H1 (cell line): ENCODE measurements at regions not wholly inside any gene's neighbourhood (a gene's known extent, or its start where the extent isn't known, plus 50 kb on each side); places are given as distances from the start of the nearest gene placed in this dataset.

Experiments used
- CTCF ChIA-PET: fragments of 300-600 bp; sonication (Branson Sonifier 250); formaldehyde crosslinking; loops from one replicate; lab custom pipeline; 2021; ENCODE audit not compliant: partially characterized antibody; lab: Charles Lee
- POLR2A ChIA-PET: fragments of 300-600 bp; sonication (Branson Sonifier 250); formaldehyde crosslinking; loops from one replicate; lab custom pipeline; 2021; ENCODE audit warnings: inconsistent platforms; ENCODE audit not compliant: partially characterized antibody; lab: Charles Lee
- DNase-seq, 2 experiments: peaks; one replicate each; pipeline versions ENCODE4 v3.0.0 to v3.0.0-alpha.2; 2010 to 2022; ENCODE audit warnings: low spot score in 2 of 2, low read depth in 1 of 2, mixed read lengths in 1 of 2
- FAIRE-seq: peaks from 2 replicates; lab custom pipeline; 2011; peaks lifted over from hg19 to GRCh38; lab: Jason Lieb, UNC
- H2AFZ ChIP-seq: 2 replicates; pipeline ENCODE4 v1.8.1; 2012; ENCODE audit warnings: low read length, inconsistent platforms
- H2AK5ac ChIP-seq: 2 replicates; pipeline ENCODE4 v1.6.1; 2013; ENCODE audit warnings: low read depth, low read length
- H2BK120ac ChIP-seq: replicated peaks from 2 replicates; pipeline ENCODE3; 2013; ENCODE audit warnings: low read depth, low read length, inconsistent platforms
- H2BK12ac ChIP-seq: 2 replicates; pipeline ENCODE4 v1.6.1; 2013; ENCODE audit warnings: low read depth, low read length
- H2BK15ac ChIP-seq: 2 replicates; pipeline ENCODE4 v1.6.1; 2013; ENCODE audit warnings: low read length
- H2BK20ac ChIP-seq: 2 replicates; pipeline ENCODE4 v1.6.1; 2013; ENCODE audit warnings: low read length
- H2BK5ac ChIP-seq: 2 replicates; pipeline ENCODE4 v1.6.1; 2013; ENCODE audit warnings: low read depth, low read length
- H3K14ac ChIP-seq: 2 replicates; pipeline ENCODE4 v1.6.1; 2013; ENCODE audit warnings: inconsistent platforms; ENCODE audit not compliant: insufficient read length
- H3K18ac ChIP-seq: 2 replicates; pipeline ENCODE4 v1.6.1; 2013; ENCODE audit warnings: low read length; ENCODE audit errors: extremely low read depth
- H3K23ac ChIP-seq: 2 replicates; pipeline ENCODE4 v1.6.1; 2013; ENCODE audit warnings: inconsistent platforms; ENCODE audit not compliant: insufficient read length
- H3K23me2 ChIP-seq: 2 replicates; pipeline ENCODE4 v1.6.1; 2013; ENCODE audit warnings: low read depth, low read length
- H3K27ac ChIP-seq: 2 replicates; pipeline ENCODE4 v1.6.1; 2011; ENCODE audit warnings: low read depth, low read length, inconsistent platforms
- H3K27me3 ChIP-seq, 4 experiments: replicated peaks in 1 of 4; 1 replicate in 1 of 4; 2 replicates in 3 of 4; pipeline versions ENCODE4 v1.6.1 to v1.8.1; 2011 to 2013; ENCODE audit warnings: low read length in 3 of 4, mild to moderate bottlenecking in 3 of 4, inconsistent platforms in 2 of 4, mixed read lengths in 2 of 4, moderate library complexity in 1 of 4; ENCODE audit not compliant: control insufficient read depth in 3 of 4, insufficient read depth in 3 of 4; ENCODE audit errors: extremely low read depth in 1 of 4
- H3K36me3 ChIP-seq, 4 experiments: 2 replicates each; pipeline versions ENCODE4 v1.6.1 to v1.8.1; 2011 to 2013; ENCODE audit warnings: mild to moderate bottlenecking in 4 of 4, low read length in 3 of 4, moderate library complexity in 2 of 4, control low read depth in 1 of 4, inconsistent platforms in 1 of 4; ENCODE audit not compliant: insufficient read depth in 4 of 4, control insufficient read depth in 2 of 4
- H3K4ac ChIP-seq: replicated peaks from 2 replicates; pipeline ENCODE3; 2013; ENCODE audit warnings: low read length, low read depth, mixed read lengths, inconsistent platforms; ENCODE audit not compliant: insufficient read length
- H3K4me1 ChIP-seq, 4 experiments: replicated peaks in 1 of 4; 1 replicate in 1 of 4; 2 replicates in 3 of 4; pipeline versions ENCODE4 v1.6.1 to v1.8.1; 2011 to 2013; ENCODE audit warnings: low read length in 3 of 4, inconsistent platforms in 2 of 4, mixed read lengths in 1 of 4; ENCODE audit not compliant: insufficient read depth in 4 of 4, control insufficient read depth in 3 of 4
- H3K4me2 ChIP-seq, 2 experiments: 2 replicates each; pipeline versions ENCODE4 v1.6.1 to v1.8.1; 2011 to 2013; ENCODE audit warnings: low read depth in 2 of 2, low read length in 2 of 2, control low read depth in 1 of 2, inconsistent platforms in 1 of 2, mild to moderate bottlenecking in 1 of 2; ENCODE audit not compliant: insufficient read depth in 1 of 2
- H3K4me3 ChIP-seq, 4 experiments: fragments of 200-600, 300-600 bp in 1 of 4; sonication (generic), shearing (Covaris generic), sonication (Bioruptor Twin) in 1 of 4; 2 replicates each; pipeline versions ENCODE4 v1.5.1 to v1.8.1; 2011 to 2016; ENCODE audit warnings: low read length in 4 of 4, low read depth in 3 of 4, control low read depth in 2 of 4, inconsistent platforms in 2 of 4, mild to moderate bottlenecking in 2 of 4, mixed read lengths in 1 of 4, moderate library complexity in 1 of 4; ENCODE audit not compliant: insufficient read depth in 2 of 4; ENCODE audit errors: extremely low read depth in 1 of 4
- H3K56ac ChIP-seq: replicated peaks from 2 replicates; pipeline ENCODE3; 2013; ENCODE audit warnings: low read depth, mild to moderate bottlenecking, mixed read lengths, low read length, inconsistent platforms; ENCODE audit not compliant: insufficient read length
- H3K79me1 ChIP-seq: 2 replicates; pipeline ENCODE4 v1.6.1; 2013; ENCODE audit warnings: low read depth, low read length, control low read depth
- H3K79me2 ChIP-seq, 2 experiments: 2 replicates each; pipeline versions ENCODE4 v1.6.1 to v1.8.1; 2012 to 2013; ENCODE audit warnings: low read length in 2 of 2, mild to moderate bottlenecking in 2 of 2, inconsistent platforms in 1 of 2; ENCODE audit not compliant: insufficient read depth in 2 of 2, control insufficient read depth in 1 of 2
- H3K9ac ChIP-seq, 4 experiments: replicated peaks in 1 of 4; 1 replicate in 1 of 4; 2 replicates in 3 of 4; pipeline versions ENCODE4 v1.6.1 to v1.8.1; 2011 to 2013; ENCODE audit warnings: low read depth in 3 of 4, low read length in 3 of 4, control low read depth in 2 of 4, mild to moderate bottlenecking in 2 of 4, moderate library complexity in 2 of 4, inconsistent platforms in 1 of 4; ENCODE audit errors: extremely low read depth in 1 of 4
- H3K9me3 ChIP-seq, 2 experiments: 2 replicates each; pipeline versions ENCODE4 v1.6.1 to v1.8.1; 2012 to 2013; ENCODE audit warnings: mild to moderate bottlenecking in 2 of 2, moderate library complexity in 2 of 2, control low read depth in 1 of 2, inconsistent platforms in 1 of 2, low read depth in 1 of 2, low read length in 1 of 2, mixed read lengths in 1 of 2; ENCODE audit not compliant: insufficient read depth in 2 of 2
- H4K20me1 ChIP-seq, 2 experiments: replicated peaks in 1 of 2; 2 replicates each; pipeline versions ENCODE3 to v1.8.1; 2011 to 2013; ENCODE audit warnings: inconsistent platforms in 2 of 2, low read length in 2 of 2, mild to moderate bottlenecking in 1 of 2; ENCODE audit not compliant: insufficient read depth in 2 of 2, control insufficient read depth in 1 of 2
- H4K5ac ChIP-seq: 2 replicates; pipeline ENCODE4 v1.6.1; 2013; ENCODE audit warnings: low read length, low read depth, mixed read lengths, inconsistent platforms; ENCODE audit not compliant: insufficient read length
- H4K8ac ChIP-seq: 2 replicates; pipeline ENCODE4 v1.8.0; 2013; ENCODE audit warnings: mild to moderate bottlenecking, moderate library complexity, low read length, inconsistent platforms; ENCODE audit not compliant: insufficient read depth; ENCODE audit errors: extremely low read depth
- H4K91ac ChIP-seq: replicated peaks from 2 replicates; pipeline ENCODE3; 2013; ENCODE audit warnings: low read length, mixed read lengths, inconsistent platforms; ENCODE audit not compliant: insufficient read length
- CBX8 ChIP-seq: fragments of 300-800, 300-1000 bp; sonication (generic); IDR thresholded peaks from 2 replicates; pipeline ENCODE4 v1.7.1; 2016; ENCODE audit warnings: low read depth, low read length, borderline replicate concordance
- CTBP2 ChIP-seq: IDR thresholded peaks from 2 replicates; pipeline ENCODE4 v1.7.0; 2011; ENCODE audit warnings: borderline replicate concordance, mild to moderate bottlenecking, moderate library complexity, mixed read lengths, low read length; ENCODE audit not compliant: insufficient read depth, insufficient read length
- E2F6 ChIP-seq: IDR thresholded peaks from 2 replicates; pipeline ENCODE4 v1.6.1; 2012; ENCODE audit warnings: inconsistent platforms
- GABPA ChIP-seq: IDR thresholded peaks from 2 replicates; pipeline ENCODE4 v1.6.1; 2011; ENCODE audit warnings: mild to moderate bottlenecking, low read length, moderate library complexity, borderline replicate concordance; ENCODE audit not compliant: insufficient read depth
- GTF2F1 ChIP-seq: IDR thresholded peaks from 2 replicates; pipeline ENCODE4 v1.6.1; 2012; ENCODE audit warnings: low read depth, low read length, improper control_type of control experiment, borderline replicate concordance
- KDM5A ChIP-seq: fragments of 200-600 bp; IDR thresholded peaks from 2 replicates; pipeline ENCODE4 v1.7.1; 2012; ENCODE audit warnings: mild to moderate bottlenecking, low read length, inconsistent platforms, mixed read lengths
- POLR2A ChIP-seq, 2 experiments: IDR thresholded peaks; 1 replicate in 1 of 2; 2 replicates in 1 of 2; pipeline ENCODE4 v1.6.1; 2011; ENCODE audit warnings: low read depth in 2 of 2, low read length in 2 of 2, mild to moderate bottlenecking in 2 of 2; ENCODE audit errors: control extremely low read depth in 1 of 2
- RNF2 ChIP-seq: fragments of 200-900, 300-1000 bp; sonication (generic); IDR thresholded peaks from 2 replicates; pipeline ENCODE4 v1.7.1; 2016; ENCODE audit warnings: borderline replicate concordance, low read depth, mild to moderate bottlenecking, antibody characterized with exemption, low read length; ENCODE audit not compliant: poor library complexity, severe bottlenecking; ENCODE audit errors: missing control alignments
- TEAD4 ChIP-seq: IDR thresholded peaks from 2 replicates; pipeline ENCODE4 v1.6.1; 2012; ENCODE audit warnings: low read depth, low read length, inconsistent platforms, mixed read lengths
- ZNF274 ChIP-seq: IDR thresholded peaks from 2 replicates; pipeline ENCODE4 v1.7.0; 2012; ENCODE audit warnings: low read length, borderline replicate concordance; ENCODE audit errors: extremely low read depth
- WGBS, 2 experiments: shearing (Covaris generic) in 1 of 2; methylation state at CpG; one replicate each; pipeline versions ENCODE4 v1.1.6 to v1.1.7; 2013 to 2015; ENCODE audit warnings: low lambda C conversion rate in 2 of 2, mixed read lengths in 2 of 2, inconsistent platforms in 1 of 2, low coverage in 1 of 2, missing lambda C conversion rate in 1 of 2; ENCODE audit not compliant: insufficient replicate concordance in 2 of 2, insufficient coverage in 1 of 2, insufficient read length in 1 of 2; ENCODE audit errors: extremely low coverage in 1 of 2, missing lambda C conversion rate in 1 of 2; 5-methylcytosine and 5-hydroxymethylcytosine counted together

DNA sequence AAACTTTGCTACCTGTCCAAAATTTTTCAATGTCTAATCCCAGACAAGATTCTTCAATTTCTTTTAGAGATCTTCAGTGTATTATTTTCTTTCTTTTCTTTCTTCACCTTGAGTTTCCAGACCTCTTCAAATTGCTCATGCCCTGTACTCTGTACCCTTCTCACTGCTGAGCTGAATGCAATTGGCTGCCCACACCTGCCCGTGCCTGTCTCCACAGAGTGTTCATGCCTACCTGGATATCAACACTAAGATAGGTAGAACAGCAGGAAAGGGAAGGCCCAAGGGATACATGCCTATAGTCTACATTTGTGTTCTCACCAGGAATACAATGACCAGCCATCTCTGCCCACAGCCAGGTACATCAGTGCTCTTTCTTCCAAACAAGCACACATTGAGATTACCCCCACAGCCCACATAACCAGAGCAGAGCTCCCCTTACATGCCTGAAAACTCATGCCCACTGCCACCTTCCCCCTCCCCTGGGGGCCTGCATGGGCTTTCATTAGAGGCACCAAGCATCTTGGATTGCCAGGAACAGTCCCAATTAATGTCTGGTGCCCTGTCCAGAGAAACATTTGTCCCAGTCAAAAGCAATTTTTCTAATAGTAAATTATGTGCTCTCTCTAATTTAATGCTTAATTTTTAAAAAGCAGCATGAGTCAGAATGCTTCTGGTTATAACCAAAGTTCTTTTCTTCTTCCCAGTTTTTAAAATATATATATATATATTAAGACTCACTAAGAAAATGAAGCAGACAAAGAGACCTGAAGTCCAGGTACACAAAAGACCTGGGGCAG, 134.9 kb upstream of the SLC14A2 start:
- H3K18ac ChIP-seq, result no peak overlapping the region
- no peak overlapping the region for H2BK12ac ChIP-seq
- H2AFZ ChIP-seq, result no peak overlapping the region
- no peak overlapping the region for H3K14ac ChIP-seq
- H2BK120ac ChIP-seq, result no peak overlapping the region
- H3K27me3 ChIP-seq, result peaks cover 0 to 1% (median 0%) of the 10 kb centered on the region in 4 experiments; a peak in 1 of 7 replicates
- H2AK5ac ChIP-seq, result no peak overlapping the region
- no peaks in the 10 kb centered on the region for H4K20me1 ChIP-seq
- no peak overlapping the region for H3K4me3 ChIP-seq
- no peak overlapping the region for H3K9ac ChIP-seq
- H3K27ac ChIP-seq, result no peak overlapping the region
- no peak for DNase-seq
- WGBS, 2 experiments, result 50% methylated on average over 1 of the region's 1 CpG; no CpG with 5 or more reads in 1 of the 2 experiments
- no peak overlapping the region for H3K23ac ChIP-seq
- no peak overlapping the region for H2BK5ac ChIP-seq
- POLR2A ChIA-PET, result no interaction called here
- H3K9me3 ChIP-seq, result no peaks in the 10 kb centered on the region
- FAIRE-seq, result no peak
- no peaks in the 10 kb centered on the region for H3K79me1 ChIP-seq
- no peak overlapping the region for H4K5ac ChIP-seq
- no peaks in the 10 kb centered on the region for H3K79me2 ChIP-seq
- H3K36me3 ChIP-seq, result no peaks in the 10 kb centered on the region
- H2BK15ac ChIP-seq, result no peak overlapping the region
- no peak overlapping the region for H3K56ac ChIP-seq
- H2BK20ac ChIP-seq, result no peak overlapping the region
- no peaks in the 10 kb centered on the region for H3K4me1 ChIP-seq
- CTCF ChIA-PET, result no interaction called here
- H3K4ac ChIP-seq, result no peak overlapping the region
- H3K23me2 ChIP-seq, result no peaks in the 10 kb centered on the region
- no peak overlapping the region; the same call in 1 of the 2 replicates for H4K8ac ChIP-seq
- no peak overlapping the region for H4K91ac ChIP-seq
- no peak overlapping the region for H3K4me2 ChIP-seq
- TF ChIP-seq E2F6 (no peak), RNF2 (no peak), GABPA (no peak), CTBP2 (no peak), ZNF274 (no peak), KDM5A (no peak), GTF2F1 (no peak), CBX8 (no peak), POLR2A (IDR thresholded peaks at IDR 0.05; ENCODE audit: control extremely low read depth in 1 of 2, low read depth in 2 of 2, low read length in 2 of 2) (no peak), TEAD4 (no peak)
